Neural cell (in vitro differentiated cells): ENCODE measurements at regions not wholly inside any gene's neighbourhood (a gene's known extent, or its start where the extent isn't known, plus 50 kb on each side); places are given as distances from the start of the nearest gene placed in this dataset.

ENCODE experiments used
- H2AFZ ChIP-seq: fragments of 200-600, 300-800 bp; sonication (generic), shearing (Covaris generic); 2 replicates; pipeline ENCODE4 v1.6.0; 2014; ENCODE audit warnings: low read depth, mild to moderate bottlenecking, antibody characterized with exemption, low read length, moderate library complexity
- H3F3A ChIP-seq: fragments of 200-600 bp; shearing (Covaris generic); 2 replicates; pipeline ENCODE4 v1.6.1; 2016; ENCODE audit warnings: mild to moderate bottlenecking, moderate library complexity, mixed read lengths, antibody characterized with exemption, low read length; ENCODE audit not compliant: insufficient read depth, poor library complexity, severe bottlenecking
- H3K27ac ChIP-seq: fragments of 200-600, 300-800 bp; sonication (generic), shearing (Covaris generic); 2 replicates; pipeline ENCODE4 v1.5.1; 2014; ENCODE audit warnings: mild to moderate bottlenecking, low read length, moderate library complexity
- H3K27me3 ChIP-seq: fragments of 300-800, 200-600 bp; sonication (generic), shearing (Covaris generic); 2 replicates; pipeline ENCODE4 v1.6.0; 2014; ENCODE audit warnings: mild to moderate bottlenecking, low read depth, low read length, moderate library complexity; ENCODE audit not compliant: insufficient read depth
- H3K36me3 ChIP-seq: fragments of 300-800, 200-600 bp; sonication (generic), shearing (Covaris generic); 2 replicates; pipeline ENCODE4 v1.5.1; 2014; ENCODE audit warnings: mild to moderate bottlenecking, antibody characterized with exemption, low read length, moderate library complexity; ENCODE audit not compliant: insufficient read depth
- H3K4me2 ChIP-seq: fragments of 300-800, 200-600 bp; sonication (generic), shearing (Covaris generic); 2 replicates; pipeline ENCODE4 v1.6.0; 2014; ENCODE audit warnings: mild to moderate bottlenecking, low read length
- H3K4me3 ChIP-seq: fragments of 300-800, 200-600 bp; sonication (generic), shearing (Covaris generic); 2 replicates; pipeline ENCODE4 v1.5.1; 2014; ENCODE audit warnings: mild to moderate bottlenecking, low read length, moderate library complexity
- H3K79me2 ChIP-seq: fragments of 200-600 bp; shearing (Covaris generic); replicated peaks from 2 replicates; pipeline ENCODE4 v1.6.0; 2014; ENCODE audit warnings: mild to moderate bottlenecking, low read length, moderate library complexity; ENCODE audit not compliant: insufficient read depth
- H3K9ac ChIP-seq: fragments of 300-800, 200-600 bp; sonication (generic), shearing (Covaris generic); 2 replicates; pipeline ENCODE4 v1.6.1; 2016; ENCODE audit warnings: mild to moderate bottlenecking, low read length, mixed read lengths
- H3K9me2 ChIP-seq: fragments of 200-600 bp; shearing (Covaris generic); 2 replicates; pipeline ENCODE4 v1.6.1; 2016; ENCODE audit warnings: mild to moderate bottlenecking, low read length, mixed read lengths; ENCODE audit not compliant: insufficient read depth
- H3K9me3 ChIP-seq: fragments of 200-600, 300-800 bp; sonication (generic), shearing (Covaris generic); 2 replicates; pipeline ENCODE4 v1.6.1; 2016; ENCODE audit warnings: mild to moderate bottlenecking, mixed run types, low read length, moderate library complexity, mixed read lengths
- H4K20me1 ChIP-seq: fragments of 200-600 bp; shearing (Covaris generic); 2 replicates; pipeline ENCODE4 v1.6.1; 2016; ENCODE audit warnings: mild to moderate bottlenecking, mixed run types; ENCODE audit not compliant: insufficient read depth
- EP300 ChIP-seq: fragments of 450-650 bp; conservative IDR thresholded peaks from 2 replicates; pipeline ENCODE4 v1.6.1; 2014; ENCODE audit warnings: antibody characterized with exemption, mild to moderate bottlenecking, moderate library complexity; ENCODE audit not compliant: poor library complexity, severe bottlenecking
- EZH2 ChIP-seq: fragments of 200-600, 300-800 bp; shearing (Covaris generic), sonication (generic); IDR thresholded peaks from 2 replicates; pipeline ENCODE4 v1.6.1; 2014; ENCODE audit warnings: antibody characterized with exemption, low read length, borderline replicate concordance, mild to moderate bottlenecking; ENCODE audit not compliant: insufficient read depth, poor library complexity, severe bottlenecking
- MXI1 ChIP-seq: fragments of 450-650 bp; conservative IDR thresholded peaks from 2 replicates; pipeline ENCODE4 v1.6.1; 2014; ENCODE audit warnings: antibody characterized with exemption, mild to moderate bottlenecking; ENCODE audit not compliant: poor library complexity, severe bottlenecking
- POLR2AphosphoS5 ChIP-seq: IDR thresholded peaks from 2 replicates; pipeline ENCODE4 v1.6.1; 2012
- RAD21 ChIP-seq: fragments of 450-650 bp; conservative IDR thresholded peaks from 2 replicates; pipeline ENCODE4 v1.6.1; 2014; ENCODE audit warnings: antibody characterized with exemption, mild to moderate bottlenecking, moderate library complexity
- SMC3 ChIP-seq: fragments of 450-650 bp; conservative IDR thresholded peaks from 2 replicates; pipeline ENCODE4 v1.6.1; 2014; ENCODE audit warnings: antibody characterized with exemption, mild to moderate bottlenecking, moderate library complexity; ENCODE audit not compliant: poor library complexity
- TAF1 ChIP-seq: IDR thresholded peaks from 2 replicates; pipeline ENCODE4 v1.6.1; 2012; ENCODE audit warnings: low read depth
- TF ChIP-seq, protein P1 (sequence below): IDR thresholded peaks from 2 replicates; pipeline ENCODE4 v1.6.1; 2012; ENCODE audit warnings: borderline replicate concordance
- TF ChIP-seq, protein P2 (sequence below): fragments of 450-650 bp; IDR thresholded peaks from 2 replicates; pipeline ENCODE4 v1.5.1; 2014; ENCODE audit warnings: antibody characterized with exemption, mild to moderate bottlenecking, moderate library complexity; ENCODE audit not compliant: poor library complexity, severe bottlenecking

DNA sequence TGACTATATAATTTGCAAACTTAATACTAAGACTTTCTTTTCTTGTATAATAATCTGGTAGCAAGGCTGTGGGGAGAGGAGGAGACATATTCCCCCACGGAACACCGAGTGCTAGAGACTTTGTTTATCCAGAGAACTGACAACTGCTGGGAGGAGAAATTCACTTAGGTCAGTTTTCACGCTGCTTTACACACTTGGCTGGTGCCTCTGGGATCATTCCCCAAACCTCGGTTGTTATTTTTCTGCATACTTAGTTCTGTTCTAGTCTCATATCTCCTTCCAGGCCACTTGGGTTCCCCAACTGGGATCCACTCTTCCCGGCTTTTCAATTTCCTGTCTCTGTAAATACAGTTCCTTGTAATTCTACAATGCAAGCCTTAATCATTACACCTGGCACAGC, 238.2 kb upstream of the ADAMTS16 start:
- Histone ChIP-seq H3K27me3 (no peaks in the 10 kb centered on the region), H4K20me1 (no peaks in the 10 kb centered on the region), H3K27ac (no peak overlapping the region), H3K9me2 (no peaks in the 10 kb centered on the region), H3K9ac (no peak overlapping the region), H3K79me2 (no peaks in the 10 kb centered on the region), H3K36me3 (no peaks in the 10 kb centered on the region), H3K4me2 (no peak overlapping the region), H2AFZ (no peak overlapping the region), H3F3A (no peaks in the 10 kb centered on the region), H3K4me3 (no peak overlapping the region), H3K9me3 (no peaks in the 10 kb centered on the region)
- TF ChIP-seq MXI1 (no peak), POLR2AphosphoS5 (no peak)
- TF ChIP-seq, protein P1, sequence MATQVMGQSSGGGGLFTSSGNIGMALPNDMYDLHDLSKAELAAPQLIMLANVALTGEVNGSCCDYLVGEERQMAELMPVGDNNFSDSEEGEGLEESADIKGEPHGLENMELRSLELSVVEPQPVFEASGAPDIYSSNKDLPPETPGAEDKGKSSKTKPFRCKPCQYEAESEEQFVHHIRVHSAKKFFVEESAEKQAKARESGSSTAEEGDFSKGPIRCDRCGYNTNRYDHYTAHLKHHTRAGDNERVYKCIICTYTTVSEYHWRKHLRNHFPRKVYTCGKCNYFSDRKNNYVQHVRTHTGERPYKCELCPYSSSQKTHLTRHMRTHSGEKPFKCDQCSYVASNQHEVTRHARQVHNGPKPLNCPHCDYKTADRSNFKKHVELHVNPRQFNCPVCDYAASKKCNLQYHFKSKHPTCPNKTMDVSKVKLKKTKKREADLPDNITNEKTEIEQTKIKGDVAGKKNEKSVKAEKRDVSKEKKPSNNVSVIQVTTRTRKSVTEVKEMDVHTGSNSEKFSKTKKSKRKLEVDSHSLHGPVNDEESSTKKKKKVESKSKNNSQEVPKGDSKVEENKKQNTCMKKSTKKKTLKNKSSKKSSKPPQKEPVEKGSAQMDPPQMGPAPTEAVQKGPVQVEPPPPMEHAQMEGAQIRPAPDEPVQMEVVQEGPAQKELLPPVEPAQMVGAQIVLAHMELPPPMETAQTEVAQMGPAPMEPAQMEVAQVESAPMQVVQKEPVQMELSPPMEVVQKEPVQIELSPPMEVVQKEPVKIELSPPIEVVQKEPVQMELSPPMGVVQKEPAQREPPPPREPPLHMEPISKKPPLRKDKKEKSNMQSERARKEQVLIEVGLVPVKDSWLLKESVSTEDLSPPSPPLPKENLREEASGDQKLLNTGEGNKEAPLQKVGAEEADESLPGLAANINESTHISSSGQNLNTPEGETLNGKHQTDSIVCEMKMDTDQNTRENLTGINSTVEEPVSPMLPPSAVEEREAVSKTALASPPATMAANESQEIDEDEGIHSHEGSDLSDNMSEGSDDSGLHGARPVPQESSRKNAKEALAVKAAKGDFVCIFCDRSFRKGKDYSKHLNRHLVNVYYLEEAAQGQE: no peak

DNA sequence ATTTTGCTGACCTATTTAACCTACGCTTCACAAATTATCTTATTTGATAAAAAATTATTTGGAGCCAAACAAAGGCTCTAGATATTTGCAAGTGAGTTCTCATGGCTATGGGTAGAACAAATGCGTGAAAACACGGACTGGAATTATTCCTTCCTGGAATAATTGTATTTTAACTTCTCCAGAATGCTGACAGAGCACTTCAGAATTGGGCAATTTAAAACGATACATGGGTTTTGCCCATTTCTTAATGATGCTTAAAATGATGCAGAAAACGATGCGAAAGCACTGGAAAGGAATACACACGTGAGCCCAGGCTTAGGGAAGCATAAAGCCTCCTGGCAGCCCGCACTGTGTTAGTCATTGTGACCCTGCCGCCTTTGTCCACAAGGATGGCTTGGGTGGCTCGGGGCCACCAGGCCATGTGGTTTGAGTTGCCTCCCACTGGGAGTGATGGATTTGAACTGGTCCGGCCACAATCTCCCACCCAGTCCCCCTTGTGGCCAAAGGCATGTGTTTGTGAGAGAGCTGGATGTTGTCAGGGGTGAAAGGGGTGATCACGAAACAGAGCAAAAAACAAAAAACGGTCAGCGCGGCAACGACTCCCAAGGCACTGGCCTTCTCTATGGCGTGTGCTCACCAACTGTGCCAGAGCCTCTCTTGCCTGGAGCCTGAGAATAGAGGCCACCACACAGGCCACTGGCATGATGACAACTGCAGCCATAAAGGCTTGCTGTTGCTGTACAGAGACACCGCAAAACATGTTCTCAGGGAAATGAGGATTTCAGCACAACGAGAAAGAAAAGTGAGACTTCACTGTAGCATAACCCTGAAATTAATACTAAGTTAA, 234.2 kb upstream of the ADAMTS16 start:
- Histone ChIP-seq H3K9ac (no peak overlapping the region), H3K4me2 (no peak overlapping the region), H3K36me3 (no peaks in the 10 kb centered on the region), H3F3A (no peaks in the 10 kb centered on the region), H4K20me1 (no peaks in the 10 kb centered on the region), H3K27ac (no peak overlapping the region), H3K4me3 (no peak overlapping the region), H3K79me2 (no peaks in the 10 kb centered on the region), H3K27me3 (no peaks in the 10 kb centered on the region), H3K9me3 (no peaks in the 10 kb centered on the region), H3K9me2 (no peaks in the 10 kb centered on the region), H2AFZ (no peak overlapping the region)
- TF ChIP-seq RAD21 (no peak), SMC3 (no peak), TAF1 (no peak), POLR2AphosphoS5 (no peak)
- TF ChIP-seq, protein P2, sequence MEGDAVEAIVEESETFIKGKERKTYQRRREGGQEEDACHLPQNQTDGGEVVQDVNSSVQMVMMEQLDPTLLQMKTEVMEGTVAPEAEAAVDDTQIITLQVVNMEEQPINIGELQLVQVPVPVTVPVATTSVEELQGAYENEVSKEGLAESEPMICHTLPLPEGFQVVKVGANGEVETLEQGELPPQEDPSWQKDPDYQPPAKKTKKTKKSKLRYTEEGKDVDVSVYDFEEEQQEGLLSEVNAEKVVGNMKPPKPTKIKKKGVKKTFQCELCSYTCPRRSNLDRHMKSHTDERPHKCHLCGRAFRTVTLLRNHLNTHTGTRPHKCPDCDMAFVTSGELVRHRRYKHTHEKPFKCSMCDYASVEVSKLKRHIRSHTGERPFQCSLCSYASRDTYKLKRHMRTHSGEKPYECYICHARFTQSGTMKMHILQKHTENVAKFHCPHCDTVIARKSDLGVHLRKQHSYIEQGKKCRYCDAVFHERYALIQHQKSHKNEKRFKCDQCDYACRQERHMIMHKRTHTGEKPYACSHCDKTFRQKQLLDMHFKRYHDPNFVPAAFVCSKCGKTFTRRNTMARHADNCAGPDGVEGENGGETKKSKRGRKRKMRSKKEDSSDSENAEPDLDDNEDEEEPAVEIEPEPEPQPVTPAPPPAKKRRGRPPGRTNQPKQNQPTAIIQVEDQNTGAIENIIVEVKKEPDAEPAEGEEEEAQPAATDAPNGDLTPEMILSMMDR: no peak

DNA sequence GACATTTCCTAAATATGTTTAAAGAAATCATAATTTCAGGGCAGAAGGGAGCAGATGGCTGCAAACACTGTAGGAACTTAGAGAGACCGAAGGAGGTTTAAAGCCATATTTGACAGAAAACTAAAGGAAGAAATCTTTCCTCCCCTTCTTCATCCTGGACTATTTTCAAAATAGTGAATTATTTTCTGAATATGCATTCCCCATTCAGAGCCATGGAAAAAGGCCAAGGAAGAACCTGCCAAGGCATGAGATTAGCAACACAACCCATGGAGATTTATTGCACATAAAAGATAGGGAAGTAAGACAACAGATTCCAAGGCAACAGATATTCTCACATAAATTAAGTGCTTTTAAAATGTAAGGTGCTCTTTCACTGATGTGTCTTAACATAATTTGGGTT, 233.3 kb upstream of the ADAMTS16 start:
- no peaks in the 10 kb centered on the region for H3K9me2 ChIP-seq
- TF ChIP-seq POLR2AphosphoS5: no peak
- TF ChIP-seq TAF1: no peak
- TF ChIP-seq, protein P2: no peak
- no peak for TF ChIP-seq EP300
- no peak for TF ChIP-seq RAD21
- no peak for TF ChIP-seq SMC3
- TF ChIP-seq EZH2: no peak
- TF ChIP-seq, protein P1: no peak
- no peak for TF ChIP-seq MXI1
- H3K27ac ChIP-seq: no peak overlapping the region
- H3K36me3 ChIP-seq: no peaks in the 10 kb centered on the region
- H3K9me3 ChIP-seq: no peaks in the 10 kb centered on the region
- no peak overlapping the region for H3K9ac ChIP-seq
- H3K27me3 ChIP-seq: no peaks in the 10 kb centered on the region
- no peaks in the 10 kb centered on the region for H3F3A ChIP-seq
- no peak overlapping the region for H3K4me3 ChIP-seq
- no peak overlapping the region for H3K4me2 ChIP-seq
- H2AFZ ChIP-seq: no peak overlapping the region
- H4K20me1 ChIP-seq: no peaks in the 10 kb centered on the region
- H3K79me2 ChIP-seq: no peaks in the 10 kb centered on the region
